GM18867 (cell line): ENCODE measurements at regions not wholly inside any gene's neighbourhood (a gene's known extent, or its start where the extent isn't known, plus 50 kb on each side); places are given as distances from the start of the nearest gene placed in this dataset.

Experiments
- ATAC-seq: cut with Tn5 transposase; IDR thresholded peaks from one replicate; pipeline ENCODE4 v1.9.1; 2021; ENCODE audit warnings: mild to moderate bottlenecking, moderate library complexity; ENCODE audit not compliant: unreplicated experiment

DNA sequence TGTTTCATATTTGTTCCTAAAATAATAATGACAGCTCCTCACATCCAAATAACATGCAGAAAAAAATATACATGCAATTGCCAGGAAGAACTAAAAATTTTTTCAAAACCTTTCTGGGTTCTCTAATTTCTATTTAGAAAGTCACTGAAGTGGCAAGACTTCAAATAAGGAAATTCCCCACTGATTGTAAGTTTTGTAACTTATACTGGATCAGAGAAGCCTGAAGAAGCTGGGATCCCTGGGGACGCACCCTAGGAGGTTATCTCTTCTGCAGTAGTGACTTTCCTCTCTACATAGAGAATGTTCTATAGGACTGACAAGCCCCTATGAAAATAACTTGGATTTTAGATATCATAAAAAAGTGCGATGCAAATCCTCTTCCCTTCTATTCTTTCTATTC lies 182.6 kb downstream of the MRPL39 start:
- no peak for ATAC-seq

DNA sequence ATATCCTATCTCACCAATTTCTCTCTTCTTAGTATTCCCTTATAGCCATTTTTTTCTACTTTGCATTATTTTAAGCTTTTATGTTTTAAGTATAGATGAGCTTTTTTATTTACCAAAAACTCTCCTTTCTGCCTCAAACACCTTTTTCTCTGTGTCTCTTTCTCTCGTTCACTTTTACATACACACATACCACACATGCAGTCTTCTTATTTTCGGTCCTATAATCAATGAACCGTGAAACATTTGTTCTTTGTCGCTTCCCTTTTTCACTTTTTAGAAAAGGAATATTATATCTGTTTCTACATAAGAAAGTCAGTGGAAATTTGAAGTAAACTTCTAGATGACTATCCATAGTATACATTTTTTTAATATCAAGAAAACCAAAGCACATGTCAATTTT lies 183.2 kb downstream of the MRPL39 start:
- no peak for ATAC-seq

DNA sequence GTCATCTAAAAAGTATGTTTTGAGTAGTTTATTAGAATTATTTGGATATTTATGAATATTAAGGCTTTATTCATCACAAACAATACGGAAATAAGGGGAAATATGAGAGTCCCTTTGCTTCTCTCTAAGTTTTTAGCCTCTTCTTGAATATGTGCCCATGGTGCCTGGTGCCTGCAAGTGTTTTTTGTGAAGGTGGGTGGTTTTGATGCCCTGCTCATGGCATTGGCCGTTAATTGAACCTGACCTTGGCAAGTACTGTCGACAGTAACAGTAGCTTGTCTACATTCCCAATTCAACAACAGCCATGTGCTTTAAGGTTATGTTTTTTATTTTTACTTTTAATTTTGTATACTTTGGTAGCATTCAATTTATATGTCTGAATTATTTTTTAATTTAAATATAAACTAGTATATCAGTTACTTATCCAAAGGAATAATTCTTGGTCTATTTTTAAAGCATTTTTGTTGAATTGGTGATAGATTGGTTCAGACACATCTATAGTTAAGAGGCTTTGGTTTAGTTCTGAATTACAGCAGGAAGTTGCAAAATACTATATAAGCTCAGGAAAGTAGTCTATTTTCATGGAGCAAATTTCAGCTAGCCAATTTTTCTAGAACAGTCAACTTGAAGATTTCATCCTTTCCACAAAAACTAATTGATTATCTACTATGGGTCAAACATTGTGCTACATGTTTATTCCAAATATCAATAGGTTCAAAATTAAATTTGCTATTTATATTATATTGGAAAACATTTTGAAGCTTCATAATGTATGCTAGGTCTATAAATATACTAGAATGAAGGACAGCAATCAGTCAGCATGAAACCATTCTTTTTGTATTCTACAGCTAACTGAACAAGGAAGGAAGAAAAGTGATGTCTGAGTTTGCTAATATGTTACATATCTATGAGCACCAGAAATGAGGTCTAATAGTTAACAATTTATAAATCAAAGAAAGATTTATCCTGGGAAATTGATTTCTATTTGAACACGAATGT lies 184.4 kb downstream of the MRPL39 start:
- no peak for ATAC-seq

DNA sequence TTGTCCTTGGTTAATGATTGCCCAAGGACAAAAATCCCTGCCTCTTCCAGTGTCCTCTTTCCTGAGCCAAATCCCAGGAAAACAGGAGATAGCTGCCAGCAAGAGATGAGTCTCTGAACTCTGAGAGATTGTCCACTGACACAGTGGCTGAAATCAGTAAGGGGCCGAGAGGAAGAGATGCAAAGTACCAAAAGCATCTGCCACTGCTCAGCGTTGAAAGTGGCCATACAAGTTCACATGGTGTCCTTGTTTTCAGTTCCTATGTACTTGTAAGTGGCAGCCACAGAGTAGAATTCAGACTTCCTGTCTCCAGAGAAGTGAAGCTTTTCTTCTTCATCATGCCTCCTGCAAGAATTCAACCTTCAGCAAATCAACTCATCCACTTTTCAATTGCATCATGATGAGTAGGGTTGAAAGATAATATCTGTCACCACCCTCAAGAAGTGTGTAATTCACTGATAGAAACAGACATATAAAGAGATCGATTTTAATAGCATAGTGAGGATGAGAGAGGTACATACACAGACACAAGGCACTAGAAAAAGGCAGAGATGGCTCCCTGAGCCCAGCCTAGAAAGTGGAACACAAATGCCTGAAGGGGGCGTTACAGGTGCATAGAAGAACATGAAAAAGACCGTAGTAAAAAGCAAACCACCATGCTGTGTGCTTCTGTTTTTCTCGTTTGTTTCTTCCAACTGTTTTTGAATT lies 185.8 kb downstream of the MRPL39 start:
- ATAC-seq, result peak; percentile 77

DNA sequence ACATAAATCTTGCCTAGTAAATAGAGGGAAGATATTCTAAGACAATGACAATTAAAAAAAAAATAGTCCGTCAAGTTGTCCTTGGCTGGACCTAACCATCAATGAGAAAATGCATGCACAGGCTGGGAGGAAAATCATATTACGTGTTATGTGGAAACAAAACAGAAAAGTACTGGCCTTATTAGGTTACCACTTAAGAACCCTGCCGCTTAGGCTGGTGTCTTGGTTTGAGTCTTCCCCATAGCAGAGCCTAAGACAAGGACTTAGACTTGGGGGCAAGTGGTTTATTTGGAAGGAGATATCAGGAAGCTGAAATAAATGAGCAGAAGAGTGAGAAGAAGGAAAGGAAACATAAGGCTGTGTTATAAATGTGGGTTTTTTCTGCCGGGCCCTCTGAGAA lies 186.4 kb downstream of the MRPL39 start:
- ATAC-seq, result no peak

DNA sequence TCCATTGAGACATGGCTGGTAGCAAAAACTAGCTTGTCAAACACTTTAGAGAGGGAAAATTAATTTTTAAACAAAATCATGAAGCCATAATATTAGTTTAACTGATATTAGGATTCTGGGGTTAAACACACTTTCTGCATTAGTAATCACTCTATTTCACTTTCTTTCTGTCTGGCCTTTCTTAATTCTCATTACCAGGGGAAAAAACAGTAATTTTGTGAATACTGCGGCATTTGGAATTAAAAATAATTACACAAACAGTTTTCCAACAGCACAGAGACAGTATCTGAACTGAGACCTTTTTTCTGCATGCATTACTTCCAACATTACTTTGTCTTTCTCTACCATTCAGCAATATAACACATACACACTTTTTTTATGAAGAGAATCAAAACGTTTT lies 190.6 kb downstream of the MRPL39 start:
- no peak for ATAC-seq

DNA sequence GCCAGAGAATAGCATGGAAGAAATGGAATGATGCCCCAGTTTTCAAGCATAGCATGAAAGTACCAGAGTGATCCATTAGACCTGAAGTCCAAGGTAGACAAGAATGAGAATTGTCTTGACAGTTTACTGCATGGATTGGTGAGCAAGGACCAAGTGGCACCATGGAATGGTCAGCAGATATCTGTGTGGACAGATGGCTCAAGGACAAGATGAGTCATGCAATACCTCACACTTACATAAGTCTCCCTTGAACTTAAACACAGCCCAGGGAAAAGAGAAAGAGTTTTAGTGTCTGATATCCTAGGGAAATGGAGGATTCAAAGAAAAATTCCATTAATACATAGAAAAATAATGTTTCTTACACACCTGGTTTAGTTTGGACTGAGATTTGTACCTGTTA lies 195.2 kb downstream of the MRPL39 start:
- ATAC-seq, result no peak

DNA sequence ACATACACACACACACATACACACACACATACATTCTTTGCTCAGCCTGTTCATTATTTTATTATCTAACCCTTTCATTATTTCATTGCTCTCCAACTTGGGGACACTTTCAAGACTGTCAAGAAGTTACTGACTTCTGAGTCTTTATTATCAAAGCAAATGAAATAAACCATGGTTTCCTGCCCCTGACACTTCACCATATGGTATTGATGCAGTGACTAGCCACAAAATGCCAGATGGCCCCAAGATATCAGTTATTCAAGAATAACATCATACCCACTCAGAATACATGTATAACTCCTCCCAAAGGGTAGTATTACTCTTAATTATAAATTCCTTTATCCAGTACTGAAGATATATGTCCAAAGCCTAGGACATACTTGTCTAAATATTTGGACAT lies 197.3 kb downstream of the MRPL39 start:
- no peak for ATAC-seq

DNA sequence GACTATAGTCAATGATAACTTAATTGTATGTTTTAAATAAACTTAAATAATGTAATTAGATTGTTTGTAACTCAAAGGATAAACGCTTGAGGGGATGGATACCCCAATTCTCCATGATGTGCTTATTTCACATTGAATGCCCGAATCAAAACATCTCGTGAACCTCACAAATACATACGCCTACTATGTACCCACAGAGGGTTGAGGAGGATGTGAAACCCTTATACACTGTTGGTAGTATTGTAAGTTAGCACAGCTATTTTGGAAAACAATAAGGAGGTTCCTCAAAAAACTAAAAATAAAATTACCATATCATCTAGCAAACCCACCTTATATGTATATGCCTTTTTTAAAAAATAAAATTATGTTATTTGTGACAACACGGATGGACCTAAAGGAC lies 198.6 kb downstream of the MRPL39 start:
- ATAC-seq, result no peak

DNA sequence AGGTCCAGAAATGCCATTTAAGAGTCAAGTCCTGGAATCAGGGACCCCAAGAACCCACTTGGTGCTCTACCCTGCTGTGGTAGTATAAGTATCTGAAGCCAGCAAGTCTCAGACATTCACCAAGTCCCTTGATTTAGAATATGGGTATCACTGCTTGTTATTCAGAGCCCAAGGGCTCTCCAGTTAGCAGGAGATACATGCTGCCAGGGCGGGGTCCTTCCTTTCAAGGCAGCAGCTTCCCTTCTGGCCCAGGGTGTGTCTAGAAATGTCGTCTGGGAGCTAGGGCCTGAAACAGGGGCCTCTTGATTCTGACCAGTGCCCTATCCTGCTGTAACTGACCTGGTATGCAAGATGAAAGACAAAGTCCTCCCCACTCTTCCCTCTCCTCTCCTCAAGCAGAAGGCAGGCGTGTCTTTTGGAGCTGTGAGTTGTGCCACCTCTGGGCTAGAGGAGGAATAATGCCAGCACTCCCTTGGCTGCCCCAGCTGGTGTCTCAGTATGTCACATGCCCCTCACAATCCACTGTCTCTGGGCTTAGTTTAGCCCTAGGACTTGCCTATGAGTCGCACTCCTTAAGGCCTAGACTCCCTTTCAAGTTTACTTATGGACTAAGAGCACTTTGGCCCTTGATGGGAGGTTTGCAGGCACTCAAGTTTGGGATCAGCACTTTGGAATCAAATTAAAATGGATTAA lies 200.2 kb downstream of the MRPL39 start:
- ATAC-seq, result no peak

DNA sequence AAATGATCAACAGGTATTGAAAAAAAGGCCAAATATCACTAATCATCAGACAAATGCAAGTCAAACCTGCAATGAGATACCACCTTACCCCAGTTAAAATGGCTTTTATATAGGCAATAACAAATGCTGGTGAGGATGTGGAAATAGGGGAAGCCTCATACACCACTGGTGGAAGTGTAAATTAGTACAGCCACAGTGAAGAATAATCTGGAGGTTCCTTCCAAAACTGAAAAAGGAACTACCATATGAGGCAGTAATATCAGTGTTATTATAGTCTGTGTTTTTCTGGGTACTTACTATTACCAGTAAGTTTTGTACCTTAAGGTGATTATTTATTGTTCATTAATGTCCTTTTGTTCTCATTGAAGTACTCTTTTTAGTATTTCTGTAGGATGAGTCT lies 201.3 kb downstream of the MRPL39 start:
- ATAC-seq, result no peak

DNA sequence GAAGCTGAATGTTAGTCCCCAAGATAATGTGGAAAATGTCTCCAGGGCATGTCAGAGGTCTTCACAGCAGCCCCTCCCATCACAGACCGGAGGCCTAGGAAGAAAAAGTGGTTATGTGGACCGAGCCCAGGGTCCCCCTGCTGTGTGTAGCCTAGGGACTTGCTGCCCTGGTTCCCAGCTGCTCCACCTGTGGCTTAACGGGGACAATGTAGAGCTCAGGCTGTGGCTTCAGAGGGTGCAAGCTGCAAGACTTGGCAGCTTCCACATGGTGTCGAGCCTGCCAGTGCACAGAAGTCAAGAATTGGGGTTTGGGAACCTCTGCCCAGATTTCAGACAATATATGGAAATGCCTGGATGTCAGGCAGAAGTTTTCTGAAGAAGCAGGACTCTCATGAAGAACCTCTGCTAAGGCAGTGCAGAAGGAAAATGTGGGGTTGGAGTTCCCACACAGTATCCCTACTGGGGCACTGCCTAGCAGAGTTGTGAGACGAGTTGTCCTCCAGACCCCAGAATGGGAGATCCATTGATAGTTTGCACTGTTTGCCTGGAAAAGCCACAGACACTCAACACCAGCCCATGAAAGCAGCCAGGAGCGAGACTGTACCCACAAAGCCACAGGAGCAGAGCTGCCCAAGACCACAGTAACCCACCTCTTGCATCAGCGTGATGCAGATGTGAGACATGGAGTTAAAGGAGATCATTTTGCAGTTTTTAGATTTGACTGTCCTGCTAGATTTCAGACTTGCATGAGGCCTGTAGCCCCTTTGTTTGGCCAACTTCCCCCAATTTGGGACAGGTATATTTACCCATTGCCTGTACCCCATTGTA lies 204.9 kb downstream of the MRPL39 start:
- no peak for ATAC-seq

DNA sequence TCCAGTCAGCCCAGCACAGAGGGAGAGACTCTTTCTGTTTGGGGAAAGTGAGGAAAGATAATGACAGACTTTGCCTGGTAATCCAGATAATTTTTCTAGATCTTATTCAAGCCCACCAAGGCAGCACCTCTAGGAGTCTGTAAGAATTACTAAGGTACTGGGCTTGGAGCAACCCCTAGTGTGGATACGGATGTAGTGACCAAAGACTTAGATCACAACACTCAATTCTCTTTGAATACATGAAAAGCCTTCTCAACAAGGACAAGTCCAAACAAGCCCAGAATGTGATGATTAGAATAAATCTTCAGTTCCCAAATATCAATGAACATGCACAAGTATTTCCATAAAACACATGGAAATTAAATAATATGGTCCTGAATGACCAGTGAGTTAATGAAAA lies 206.9 kb downstream of the MRPL39 start:
- no peak for ATAC-seq

DNA sequence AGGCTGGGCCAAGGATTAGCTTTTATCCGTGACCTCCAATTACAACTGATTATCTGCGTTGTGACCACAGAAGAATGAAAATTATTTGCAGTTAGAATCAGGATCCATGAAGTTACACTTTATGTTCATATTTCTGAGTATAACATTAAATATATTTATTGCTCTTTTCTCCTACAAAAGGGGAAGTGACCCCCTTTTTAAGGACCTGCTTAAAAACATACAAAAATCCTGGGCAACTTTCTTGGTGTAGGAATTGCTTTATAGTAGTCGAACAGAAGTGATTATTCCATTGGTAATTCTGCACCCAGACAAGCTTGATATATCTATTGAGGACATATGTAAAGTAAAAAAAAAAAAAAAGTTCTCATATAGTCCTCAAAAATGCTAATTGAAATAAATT lies 208.7 kb downstream of the MRPL39 start:
- ATAC-seq, result no peak

DNA sequence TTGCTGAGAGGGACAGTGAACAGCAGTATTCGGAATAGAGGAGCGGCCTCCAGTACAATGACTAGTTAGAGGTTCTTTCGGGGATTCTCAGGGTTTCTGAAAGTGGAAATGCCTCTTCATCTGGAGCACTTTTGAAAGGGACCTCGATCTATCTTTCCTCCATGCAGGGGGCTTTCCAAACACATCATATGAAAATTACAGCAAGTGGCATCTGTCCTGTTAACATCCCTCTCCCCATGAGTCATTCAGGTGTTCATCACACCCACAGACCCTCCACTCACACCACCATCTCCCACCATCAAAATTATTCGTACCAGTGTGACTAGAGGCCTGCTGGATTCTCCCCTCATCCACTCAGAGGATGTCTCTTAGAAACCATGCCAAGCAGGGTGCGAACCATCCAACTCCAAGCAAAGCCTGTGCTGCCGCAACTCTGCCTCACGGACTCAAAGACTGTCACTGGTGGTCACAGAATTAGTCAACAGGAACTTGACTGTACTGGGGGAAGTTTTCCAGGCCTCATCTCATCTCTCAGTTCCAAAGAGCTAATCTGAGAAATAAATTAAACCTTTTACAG lies 211.1 kb downstream of the MRPL39 start:
- peak; percentile 90 for ATAC-seq

DNA sequence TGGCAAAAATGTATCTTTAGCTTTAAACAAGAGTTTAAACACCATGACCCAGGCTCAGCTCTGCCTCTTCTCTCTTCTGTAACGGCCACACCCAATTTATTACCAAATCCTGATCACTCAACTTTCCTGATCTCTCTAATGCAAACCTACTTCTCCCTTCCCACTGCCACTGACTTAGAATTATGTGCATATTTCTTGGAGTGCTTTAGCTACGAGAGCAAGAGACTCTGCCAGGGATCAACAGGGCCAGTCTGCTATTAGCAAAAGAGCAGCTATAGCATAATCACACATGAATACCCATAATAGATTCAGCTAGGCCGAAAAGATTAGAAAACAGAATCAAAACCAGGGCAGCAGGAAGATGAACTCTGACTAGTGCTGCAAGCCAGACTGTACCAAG lies 215.5 kb downstream of the MRPL39 start:
- no peak for ATAC-seq

DNA sequence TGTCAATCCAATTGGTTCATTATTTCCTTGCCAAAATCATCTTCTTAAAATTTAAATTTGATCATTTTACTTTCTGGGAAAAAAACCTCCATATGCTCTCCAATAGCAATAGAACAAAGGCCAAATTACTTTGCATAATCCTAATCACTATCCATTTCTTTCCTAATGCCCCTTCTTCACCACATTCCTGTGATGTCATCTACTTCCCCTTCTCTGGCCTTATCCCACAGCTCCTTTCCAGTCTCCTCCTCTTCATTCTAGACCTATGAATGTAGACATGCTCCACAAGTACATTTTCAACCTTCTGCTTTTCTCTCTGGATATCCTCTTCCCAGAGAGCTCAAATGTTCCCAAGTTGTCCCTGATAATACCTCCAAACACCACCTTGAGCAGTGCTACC lies 216.6 kb downstream of the MRPL39 start:
- no peak for ATAC-seq

DNA sequence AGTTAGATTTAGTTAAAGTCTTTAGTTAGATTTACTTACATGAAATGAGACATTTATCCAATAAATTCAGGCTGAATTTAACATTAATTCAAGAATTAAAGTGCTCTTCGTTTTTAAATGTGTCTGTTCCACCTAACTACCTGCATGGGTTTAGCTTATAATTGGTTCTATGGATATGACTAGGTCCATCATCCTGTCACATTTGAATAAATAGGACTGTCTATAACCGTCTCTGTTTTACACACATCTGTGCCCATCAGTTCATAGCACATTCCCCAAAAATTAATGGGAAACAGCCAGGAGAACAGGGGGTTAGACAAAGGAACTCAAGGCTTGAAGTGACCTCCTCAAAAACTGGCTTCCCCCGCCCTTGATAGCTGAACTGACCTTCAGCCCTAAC lies 219.6 kb downstream of the MRPL39 start:
- ATAC-seq, result no peak

DNA sequence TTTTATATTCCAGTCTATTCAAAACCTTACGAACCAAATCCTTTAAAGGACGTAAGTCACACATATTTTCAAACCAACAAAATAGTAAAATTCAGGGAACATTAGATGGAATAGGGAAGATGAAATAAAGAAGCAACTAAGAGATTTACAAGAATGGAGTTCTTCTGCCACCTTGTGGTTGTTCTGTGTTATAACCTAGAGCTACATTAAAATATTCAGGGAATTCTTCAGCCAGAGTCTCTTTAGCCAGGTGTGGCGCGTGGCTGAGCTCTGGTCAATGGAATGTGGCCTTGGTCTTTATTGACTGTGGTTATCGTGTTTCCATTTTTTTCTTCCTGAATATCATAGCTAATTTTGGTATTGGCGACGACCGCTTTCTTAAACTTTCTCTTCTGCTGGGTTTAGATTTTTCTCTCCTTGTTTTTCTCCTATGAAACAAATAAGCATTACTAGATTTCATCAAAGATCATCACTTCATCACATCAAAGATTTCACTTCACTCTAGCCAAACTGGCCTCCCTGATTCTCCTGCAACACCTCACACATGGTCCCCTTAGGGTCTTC lies 221.3 kb downstream of the MRPL39 start:
- ATAC-seq, result no peak

DNA sequence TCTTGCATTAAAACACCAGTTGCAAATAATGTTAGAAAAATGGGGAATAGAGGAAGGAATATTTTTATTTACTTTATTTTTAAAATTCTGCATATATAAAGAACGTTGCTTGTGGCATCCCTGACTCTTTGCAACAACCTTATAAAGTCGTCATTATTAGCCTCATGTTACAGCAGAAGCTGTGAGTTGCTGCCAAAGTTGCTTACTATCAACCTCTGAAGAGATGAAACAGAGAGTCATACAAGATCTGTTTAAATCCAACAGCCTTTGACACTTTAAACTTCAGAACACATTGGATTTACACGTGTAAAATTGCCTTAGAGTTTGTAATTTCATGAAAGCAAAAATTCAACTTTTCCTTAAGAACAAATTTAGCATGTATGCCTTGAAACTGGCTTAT lies 221.9 kb downstream of the MRPL39 start:
- ATAC-seq, result no peak
